HepG2 (cell line): ENCODE measurements at regions not wholly inside any gene's neighbourhood (a gene's known extent, or its start where the extent isn't known, plus 50 kb on each side); places are given as distances from the start of the nearest gene placed in this dataset.

Experiments used
- ATAC-seq: fragments of 200-7000 bp; cut with Tn5 transposase; 3 replicates; pipeline ENCODE4 v1.9.1; 2020; ENCODE audit warnings: mild to moderate bottlenecking, moderate library complexity
- BruUV-seq: library from RNA; stranded (reverse); fragments of 400-500 nt; replicated peaks from 2 replicates; lab custom pipeline; 2021; lab: Mats Ljungman, UMichigan
- CTCF ChIA-PET: fragments of 300-600 bp; formaldehyde crosslinking; extraction: SDS; loops from one replicate; lab custom pipeline; 2021; ENCODE audit warnings: low total read pairs, inconsistent platforms, low intra/inter-chr PET ratio; lab: Yijun Ruan, JAX
- POLR2A ChIA-PET: fragments of 350-600 bp; sonication (Branson Sonifier 250); formaldehyde crosslinking; loops from one replicate; lab custom pipeline; 2020; ENCODE audit warnings: antibody characterized with exemption, inconsistent platforms; lab: Yijun Ruan, JAX
- DNase-seq: peaks from one replicate; pipeline ENCODE4 v3.0.0-alpha.2; 2015; ENCODE audit warnings: low spot score
- FAIRE-seq: peaks from 3 replicates; lab custom pipeline; 2011; peaks lifted over from hg19 to GRCh38; lab: Jason Lieb, UNC
- H2AFZ ChIP-seq: one replicate; pipeline ENCODE4 v1.6.1; 2011; ENCODE audit warnings: low read length, inconsistent platforms
- H3K27ac ChIP-seq: fragments of 300-600 bp; 3 replicates; pipeline ENCODE4 v1.8.0; 2011; ENCODE audit warnings: mixed run types, mild to moderate bottlenecking, mixed read lengths, low read length, inconsistent platforms; ENCODE audit not compliant: insufficient read depth; ENCODE audit errors: extremely low read length
- H3K27me3 ChIP-seq, 2 experiments: fragments of 200-600 bp in 1 of 2; 2 replicates in 1 of 2; 3 replicates in 1 of 2; pipeline versions ENCODE4 v1.6.0 to v1.8.0; 2011; ENCODE audit warnings: low read length in 2 of 2, mild to moderate bottlenecking in 2 of 2, moderate library complexity in 2 of 2, inconsistent platforms in 1 of 2; ENCODE audit not compliant: insufficient read depth in 2 of 2, control insufficient read depth in 1 of 2
- H3K36me3 ChIP-seq, 2 experiments: fragments of 200-600 bp in 1 of 2; replicated peaks in 1 of 2; 2 replicates in 1 of 2; 3 replicates in 1 of 2; pipeline versions ENCODE4 v1.5.1 to v1.8.0; 2011; ENCODE audit warnings: low read length in 2 of 2, inconsistent platforms in 1 of 2; ENCODE audit not compliant: insufficient read depth in 2 of 2, control insufficient read depth in 1 of 2
- H3K4me1 ChIP-seq: 2 replicates; pipeline ENCODE4 v1.5.1; 2012; ENCODE audit warnings: low read length, inconsistent platforms; ENCODE audit not compliant: insufficient read depth
- H3K4me2 ChIP-seq: 2 replicates; pipeline ENCODE4 v1.6.0; 2011; ENCODE audit warnings: low read depth, low read length, inconsistent platforms
- H3K4me3 ChIP-seq, 3 experiments: fragments of 200-600 bp in 1 of 3; sonication (generic), shearing (Covaris generic) in 1 of 3; replicated peaks in 1 of 3; 2 replicates each; pipeline ENCODE4 v1.5.1; 2011 to 2016; ENCODE audit warnings: low read length in 3 of 3, inconsistent platforms in 2 of 3, low read depth in 2 of 3, mild to moderate bottlenecking in 2 of 3, control low read depth in 1 of 3, mixed read lengths in 1 of 3; ENCODE audit not compliant: insufficient read depth in 1 of 3
- H3K79me2 ChIP-seq: one replicate; pipeline ENCODE4 v1.6.1; 2011; ENCODE audit warnings: low read length, inconsistent platforms; ENCODE audit not compliant: insufficient read depth
- H3K9ac ChIP-seq: 2 replicates; pipeline ENCODE4 v1.6.0; 2011; ENCODE audit warnings: mild to moderate bottlenecking, low read depth, low read length, inconsistent platforms; ENCODE audit not compliant: insufficient read depth
- H3K9me3 ChIP-seq: 2 replicates; pipeline ENCODE4 v1.5.1; 2012; ENCODE audit warnings: mild to moderate bottlenecking, low read length
- H4K20me1 ChIP-seq: 2 replicates; pipeline ENCODE4 v1.6.0; 2011; ENCODE audit warnings: inconsistent platforms, mild to moderate bottlenecking, low read length, moderate library complexity; ENCODE audit not compliant: insufficient read depth
- ARNTL ChIP-seq: sonication (generic); formaldehyde crosslinking; IDR thresholded peaks from 2 replicates; pipeline ENCODE4 v1.4.0; 2020; ENCODE audit warnings: mild to moderate bottlenecking, missing genetic modification reagents
- CC2D1A ChIP-seq: sonication (generic); formaldehyde crosslinking; IDR thresholded peaks from 2 replicates; pipeline ENCODE4 v1.8.1; 2023; ENCODE audit warnings: mild to moderate bottlenecking, missing genetic modification reagents
- HOXA3 ChIP-seq: sonication (generic); formaldehyde crosslinking; IDR thresholded peaks from 2 replicates; pipeline ENCODE4 v1.5.0; 2020; ENCODE audit warnings: missing genetic modification reagents
- HOXA9 ChIP-seq: sonication (generic); formaldehyde crosslinking; IDR thresholded peaks from 2 replicates; pipeline ENCODE4 v1.8.1; 2022; ENCODE audit warnings: missing genetic modification reagents, mild to moderate bottlenecking, moderate library complexity, borderline replicate concordance
- ISX ChIP-seq: sonication (generic); formaldehyde crosslinking; conservative IDR thresholded peaks from 2 replicates; pipeline ENCODE4 v1.5.0; 2020; ENCODE audit warnings: missing genetic modification reagents
- JUN ChIP-seq: sonication (generic); formaldehyde crosslinking; IDR thresholded peaks from 2 replicates; pipeline ENCODE4 v1.4.0; 2020; ENCODE audit warnings: mild to moderate bottlenecking, missing genetic modification reagents
- KLF11 ChIP-seq: IDR thresholded peaks from 2 replicates; pipeline ENCODE4 v1.6.1; 2016; ENCODE audit warnings: missing compliant biosample characterization
- MXD4 ChIP-seq: IDR thresholded peaks from 2 replicates; pipeline ENCODE4 v1.6.1; 2016; ENCODE audit warnings: mild to moderate bottlenecking, missing biosample characterization, missing genetic modification reagents
- PRMT3 ChIP-seq: sonication (generic); formaldehyde crosslinking; IDR thresholded peaks from 2 replicates; pipeline ENCODE4 v1.8.1; 2022; ENCODE audit warnings: low read depth, mild to moderate bottlenecking, moderate library complexity, missing genetic modification reagents, borderline replicate concordance
- ZFP90 ChIP-seq: sonication (generic); formaldehyde crosslinking; IDR thresholded peaks from 2 replicates; pipeline ENCODE4 v1.8.0; 2022; ENCODE audit warnings: missing genetic modification reagents, mild to moderate bottlenecking, inconsistent platforms, borderline replicate concordance
- ZIK1 ChIP-seq: sonication (generic); formaldehyde crosslinking; IDR thresholded peaks from 2 replicates; pipeline ENCODE4 v1.5.0; 2020; ENCODE audit warnings: mild to moderate bottlenecking, low read depth, missing genetic modification reagents, borderline replicate concordance
- ZSCAN31 ChIP-seq: sonication (generic); formaldehyde crosslinking; IDR thresholded peaks from 2 replicates; pipeline ENCODE4 v1.5.0; 2020; ENCODE audit warnings: low read depth, mild to moderate bottlenecking, missing genetic modification reagents
- WGBS: methylation state at CpG from one replicate; pipeline ENCODE4 v1.1.6; 2017; ENCODE audit warnings: low lambda C conversion rate; 5-methylcytosine and 5-hydroxymethylcytosine counted together
- in situ Hi-C: cut with HindIII; loops from 2 replicates; pipeline ENCODE4 v1.10.0; 2017; ENCODE audit warnings: low pct_unique_long_range_greater_than_20kb; ENCODE audit not compliant: extremely low pct_ligation_motif_present
- intact Hi-C: fragments of 100-400 bp; cut with micrococcal nuclease; formaldehyde crosslinking; loops from one replicate; pipeline ENCODE4 v1.10.0; 2022; ENCODE audit not compliant: unreplicated experiment
- TF ChIP-seq, protein P1 (sequence below): sonication (generic); formaldehyde crosslinking; IDR thresholded peaks from 2 replicates; pipeline ENCODE4 v1.5.0; 2020; ENCODE audit warnings: mild to moderate bottlenecking, missing genetic modification reagents, moderate library complexity
- TF ChIP-seq, protein P2 (sequence below): sonication (generic); formaldehyde crosslinking; IDR thresholded peaks from 2 replicates; pipeline ENCODE4 v1.5.1; 2020; ENCODE audit warnings: mild to moderate bottlenecking, missing genetic modification reagents
- TF ChIP-seq, protein P3 (sequence below): IDR thresholded peaks from 2 replicates; pipeline ENCODE4 v1.6.1; 2018; ENCODE audit warnings: missing genetic modification reagents, mild to moderate bottlenecking, missing compliant biosample characterization

DNA sequence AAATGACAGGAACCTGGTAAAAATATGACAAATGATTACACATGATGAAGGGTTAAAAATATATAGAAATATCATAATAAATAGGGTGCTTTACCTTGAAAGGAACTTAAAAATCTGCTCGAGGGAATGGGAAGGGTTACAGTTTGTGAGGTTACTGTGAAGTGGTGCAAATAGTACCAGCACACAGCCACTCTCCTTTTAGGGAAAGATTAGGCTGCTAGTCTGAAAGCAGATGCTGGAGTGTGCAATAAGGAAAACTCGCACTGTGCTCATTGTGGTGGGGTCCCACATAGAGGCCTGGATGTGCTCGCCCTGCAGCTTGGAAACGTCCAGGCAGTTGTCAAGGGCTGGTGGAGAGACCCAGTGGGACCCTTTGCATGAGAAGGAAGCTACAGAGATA is 145.9 kb upstream of the TBX20 start:
- H3K9ac ChIP-seq: no peak overlapping the region
- no peaks in the 10 kb centered on the region for H4K20me1 ChIP-seq
- FAIRE-seq (no peak), ATAC-seq (no peak), DNase-seq (no peak)
- no peak overlapping the region for H3K27ac ChIP-seq
- H3K4me3 ChIP-seq: no peak overlapping the region
- BruUV-seq: no TSS peak
- no peaks in the 10 kb centered on the region for H3K79me2 ChIP-seq
- ChIA-PET POLR2A (no interaction called here), CTCF (no interaction called here)
- H2AFZ ChIP-seq: no peak overlapping the region
- no peaks in the 10 kb centered on the region for H3K36me3 ChIP-seq
- 0% methylated on average over 4 of the region's 4 CpGs for WGBS
- H3K9me3 ChIP-seq: no peaks in the 10 kb centered on the region
- in situ Hi-C loops (no loop called here), intact Hi-C loops (no loop called here)
- TF ChIP-seq, protein P1, sequence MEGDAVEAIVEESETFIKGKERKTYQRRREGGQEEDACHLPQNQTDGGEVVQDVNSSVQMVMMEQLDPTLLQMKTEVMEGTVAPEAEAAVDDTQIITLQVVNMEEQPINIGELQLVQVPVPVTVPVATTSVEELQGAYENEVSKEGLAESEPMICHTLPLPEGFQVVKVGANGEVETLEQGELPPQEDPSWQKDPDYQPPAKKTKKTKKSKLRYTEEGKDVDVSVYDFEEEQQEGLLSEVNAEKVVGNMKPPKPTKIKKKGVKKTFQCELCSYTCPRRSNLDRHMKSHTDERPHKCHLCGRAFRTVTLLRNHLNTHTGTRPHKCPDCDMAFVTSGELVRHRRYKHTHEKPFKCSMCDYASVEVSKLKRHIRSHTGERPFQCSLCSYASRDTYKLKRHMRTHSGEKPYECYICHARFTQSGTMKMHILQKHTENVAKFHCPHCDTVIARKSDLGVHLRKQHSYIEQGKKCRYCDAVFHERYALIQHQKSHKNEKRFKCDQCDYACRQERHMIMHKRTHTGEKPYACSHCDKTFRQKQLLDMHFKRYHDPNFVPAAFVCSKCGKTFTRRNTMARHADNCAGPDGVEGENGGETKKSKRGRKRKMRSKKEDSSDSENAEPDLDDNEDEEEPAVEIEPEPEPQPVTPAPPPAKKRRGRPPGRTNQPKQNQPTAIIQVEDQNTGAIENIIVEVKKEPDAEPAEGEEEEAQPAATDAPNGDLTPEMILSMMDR (CRISPR knock-in tag): no peak
- TF ChIP-seq JUN (CRISPR knock-in tag) (no peak), ARNTL (CRISPR knock-in tag) (no peak), ZIK1 (CRISPR knock-in tag) (no peak), HOXA3 (CRISPR knock-in tag) (no peak), ZSCAN31 (CRISPR knock-in tag) (no peak), KLF11 (no peak), MXD4 (CRISPR knock-in tag) (no peak), ZFP90 (CRISPR knock-in tag) (no peak), ISX (CRISPR knock-in tag) (no peak), HOXA9 (CRISPR knock-in tag) (no peak), PRMT3 (CRISPR knock-in tag) (no peak), CC2D1A (CRISPR knock-in tag) (no peak)
- TF ChIP-seq, protein P2, sequence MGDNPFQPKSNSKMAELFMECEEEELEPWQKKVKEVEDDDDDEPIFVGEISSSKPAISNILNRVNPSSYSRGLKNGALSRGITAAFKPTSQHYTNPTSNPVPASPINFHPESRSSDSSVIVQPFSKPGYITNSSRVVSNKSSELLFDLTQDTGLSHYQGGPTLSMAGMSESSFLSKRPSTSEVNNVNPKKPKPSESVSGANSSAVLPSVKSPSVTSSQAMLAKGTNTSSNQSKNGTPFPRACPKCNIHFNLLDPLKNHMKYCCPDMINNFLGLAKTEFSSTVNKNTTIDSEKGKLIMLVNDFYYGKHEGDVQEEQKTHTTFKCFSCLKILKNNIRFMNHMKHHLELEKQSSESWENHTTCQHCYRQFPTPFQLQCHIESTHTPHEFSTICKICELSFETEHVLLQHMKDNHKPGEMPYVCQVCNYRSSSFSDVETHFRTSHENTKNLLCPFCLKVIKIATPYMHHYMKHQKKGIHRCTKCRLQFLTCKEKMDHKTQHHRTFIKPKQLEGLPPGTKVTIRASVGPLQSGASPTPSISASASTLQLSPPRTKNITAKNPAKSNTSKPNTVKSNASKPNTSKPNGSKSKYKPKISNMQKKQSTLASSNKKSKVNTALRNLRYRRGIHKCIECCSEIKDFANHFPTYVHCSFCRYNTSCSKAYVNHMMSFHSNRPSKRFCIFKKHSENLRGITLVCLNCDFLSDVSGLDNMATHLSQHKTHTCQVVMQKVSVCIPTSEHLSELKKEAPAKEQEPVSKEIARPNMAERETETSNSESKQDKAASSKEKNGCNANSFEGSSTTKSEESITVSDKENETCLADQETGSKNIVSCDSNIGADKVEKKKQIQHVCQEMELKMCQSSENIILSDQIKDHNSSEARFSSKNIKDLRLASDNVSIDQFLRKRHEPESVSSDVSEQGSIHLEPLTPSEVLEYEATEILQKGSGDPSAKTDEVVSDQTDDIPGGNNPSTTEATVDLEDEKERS (CRISPR knock-in tag): no peak
- TF ChIP-seq, protein P3, sequence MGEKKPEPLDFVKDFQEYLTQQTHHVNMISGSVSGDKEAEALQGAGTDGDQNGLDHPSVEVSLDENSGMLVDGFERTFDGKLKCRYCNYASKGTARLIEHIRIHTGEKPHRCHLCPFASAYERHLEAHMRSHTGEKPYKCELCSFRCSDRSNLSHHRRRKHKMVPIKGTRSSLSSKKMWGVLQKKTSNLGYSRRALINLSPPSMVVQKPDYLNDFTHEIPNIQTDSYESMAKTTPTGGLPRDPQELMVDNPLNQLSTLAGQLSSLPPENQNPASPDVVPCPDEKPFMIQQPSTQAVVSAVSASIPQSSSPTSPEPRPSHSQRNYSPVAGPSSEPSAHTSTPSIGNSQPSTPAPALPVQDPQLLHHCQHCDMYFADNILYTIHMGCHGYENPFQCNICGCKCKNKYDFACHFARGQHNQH (CRISPR knock-in tag): no peak
- H3K4me1 ChIP-seq: no peaks in the 10 kb centered on the region
- no peak overlapping the region for H3K4me2 ChIP-seq
- H3K27me3 ChIP-seq: peaks cover 0 to 2% of the 10 kb centered on the region in 2 experiments; a peak in 2 of 5 replicates
